ENCODE measurements at regions not wholly inside any gene's neighbourhood (a gene's known extent, or its start where the extent isn't known, plus 50 kb on each side); places are given as distances from the start of the nearest gene placed in this dataset.

GRCh38 chr12:84676787-84677186 lies 235.8 kb downstream of the SLC6A15 start:
- DNase-seq (ENCODE audit: low spot score): no peak

- DNase-seq (ENCODE audit: low spot score): no peak
Measured at GRCh38 chr12:84661786-84662185, 250.8 kb downstream of the SLC6A15 start.

GRCh38 chr12:84660139-84660538 lies 252.5 kb downstream of the SLC6A15 start:
- no peak for DNase-seq (ENCODE audit: low spot score)

- no peak for DNase-seq (ENCODE audit: low spot score)
Measured at GRCh38 chr12:84658877-84659276, 253.7 kb downstream of the SLC6A15 start.

GRCh38 chr12:84656705-84657104 lies 255.9 kb downstream of the SLC6A15 start:
- no peak for DNase-seq (ENCODE audit: low spot score)

- DNase-seq (ENCODE audit: low spot score): no peak
Measured at GRCh38 chr12:84653482-84653881, 259.1 kb downstream of the SLC6A15 start.

GRCh38 chr12:84648425-84648824 lies 264.2 kb downstream of the SLC6A15 start:
- no peak for DNase-seq (ENCODE audit: low spot score)

- DNase-seq (ENCODE audit: low spot score): no peak
Measured at GRCh38 chr12:84644908-84645307, 267.7 kb downstream of the SLC6A15 start.

GRCh38 chr12:84643993-84644392 lies 268.6 kb downstream of the SLC6A15 start:
- no peak for DNase-seq (ENCODE audit: low spot score)

GRCh38 chr12:84641940-84642545 lies 270.6 kb downstream of the SLC6A15 start:
- DNase-seq (ENCODE audit: low spot score): no peak

- DNase-seq (ENCODE audit: low spot score): peak; percentile 6
Measured at GRCh38 chr12:84638811-84639368, 273.7 kb downstream of the SLC6A15 start.

GRCh38 chr12:84637926-84638325 lies 274.7 kb downstream of the SLC6A15 start:
- no peak for DNase-seq (ENCODE audit: low spot score)

- DNase-seq (ENCODE audit: low spot score): peak; percentile 16
Measured at GRCh38 chr12:84636801-84637290, 275.8 kb downstream of the SLC6A15 start.

- no peak for DNase-seq (ENCODE audit: low spot score)
Measured at GRCh38 chr12:84634526-84634925, 278.1 kb downstream of the SLC6A15 start.

- peak; percentile 29 for DNase-seq (ENCODE audit: low spot score)
Measured at GRCh38 chr12:84632556-84632955, 280.0 kb downstream of the SLC6A15 start.

- no peak for DNase-seq (ENCODE audit: low spot score)
Measured at GRCh38 chr12:84631020-84631419, 281.6 kb downstream of the SLC6A15 start.

- no peak for DNase-seq (ENCODE audit: low spot score)
Measured at GRCh38 chr12:84627593-84627992, 285.0 kb downstream of the SLC6A15 start.

GRCh38 chr12:84624601-84625000 lies 288.0 kb downstream of the SLC6A15 start:
- no peak for DNase-seq (ENCODE audit: low spot score)

GRCh38 chr12:84619053-84619571 lies 293.5 kb downstream of the SLC6A15 start:
- DNase-seq (ENCODE audit: low spot score): no peak

- no peak for DNase-seq (ENCODE audit: low spot score)
Measured at GRCh38 chr12:84607170-84607819, 305.3 kb downstream of the SLC6A15 start.

- DNase-seq (ENCODE audit: low spot score): no peak
Measured at GRCh38 chr12:84605983-84606382, 306.6 kb downstream of the SLC6A15 start.

GRCh38 chr12:84604551-84604950 lies 308.0 kb downstream of the SLC6A15 start:
- DNase-seq (ENCODE audit: low spot score): no peak

All from H4 (cell line).